HG02973 (cell line): ENCODE measurements at regions not wholly inside any gene's neighbourhood (a gene's known extent, or its start where the extent isn't known, plus 50 kb on each side); places are given as distances from the start of the nearest gene placed in this dataset.
"Not testable (repeated sequence)": the region's sequence is repeated elsewhere in the genome, so short reads cannot be mapped to it uniquely, and the experiment has no call there.

ENCODE experiments used
- ATAC-seq: cut with Tn5 transposase; IDR thresholded peaks from one replicate; pipeline ENCODE4 v1.9.1; 2021; ENCODE audit warnings: moderate library complexity; ENCODE audit not compliant: unreplicated experiment

DNA sequence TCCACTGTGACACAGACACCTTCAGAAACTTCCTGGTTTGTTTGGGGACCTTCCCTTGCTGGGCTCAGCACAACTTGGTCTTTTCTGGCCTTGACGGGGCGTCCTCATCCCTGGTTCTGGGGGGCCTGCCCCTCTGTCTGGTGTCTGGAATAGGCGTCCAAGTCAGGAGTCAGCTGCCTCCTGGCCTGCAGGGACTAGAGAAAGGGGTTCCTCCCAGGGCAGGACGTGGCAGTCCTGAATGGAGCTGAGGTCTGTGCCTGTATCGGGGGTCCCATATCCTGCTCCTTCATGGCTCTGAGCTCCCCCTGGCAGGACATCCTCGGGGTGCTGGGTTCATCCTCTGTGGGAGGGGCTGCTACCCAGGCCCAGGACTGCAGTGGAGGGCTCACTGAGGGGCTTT, 384.0 kb downstream of the TMEM121 start:
- no peak for ATAC-seq

- no peak for ATAC-seq
Observed at GRCh38 chr14:105911006-105911847, 384.8 kb downstream of the TMEM121 start.

- not testable (repeated sequence) for ATAC-seq
Observed at GRCh38 chr14:105911848-105912292, 385.5 kb downstream of the TMEM121 start.

- ATAC-seq: no peak
Observed at GRCh38 chr14:105912641-105913180, 386.3 kb downstream of the TMEM121 start.

DNA sequence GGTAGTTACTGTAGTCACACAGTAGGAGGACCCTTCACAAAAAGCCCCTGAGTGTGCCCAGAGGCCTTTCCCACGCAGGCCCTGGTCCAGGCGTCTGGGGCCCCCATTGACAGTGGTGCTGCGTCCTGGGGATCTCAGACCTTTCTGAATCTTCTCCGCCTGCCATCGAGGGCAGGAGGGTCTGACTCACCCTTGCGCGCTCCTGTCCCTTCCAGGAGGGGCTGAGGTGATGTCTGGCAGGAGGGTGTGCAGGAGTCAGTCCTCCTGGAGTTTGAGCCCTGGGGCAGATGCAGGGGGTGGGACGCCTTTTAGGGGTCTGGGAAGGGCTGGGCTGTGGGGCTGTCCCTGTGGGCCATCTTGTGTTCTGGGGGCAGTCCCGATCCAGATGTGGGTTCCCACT, 386.8 kb downstream of the TMEM121 start:
- ATAC-seq: no peak

DNA sequence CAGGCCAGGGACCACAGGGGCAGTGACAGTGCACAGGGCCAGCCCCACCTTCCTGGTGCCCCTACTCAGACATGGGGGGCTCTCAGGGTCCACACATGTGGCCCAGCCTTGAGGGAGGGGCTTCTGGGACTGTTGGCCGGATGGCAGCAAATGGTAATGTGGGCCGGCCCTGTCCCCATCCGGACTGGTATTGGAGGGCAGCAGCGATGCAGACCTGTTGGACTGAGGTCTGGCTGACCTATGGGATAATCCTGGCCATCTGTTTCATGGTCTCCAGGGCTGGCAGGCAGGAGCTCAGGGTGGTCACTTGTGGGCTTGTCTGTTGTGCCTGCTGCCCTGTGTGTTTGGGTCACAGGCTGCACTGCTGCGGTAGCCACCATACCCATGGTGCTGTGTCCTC, 387.5 kb downstream of the TMEM121 start:
- no peak for ATAC-seq

DNA sequence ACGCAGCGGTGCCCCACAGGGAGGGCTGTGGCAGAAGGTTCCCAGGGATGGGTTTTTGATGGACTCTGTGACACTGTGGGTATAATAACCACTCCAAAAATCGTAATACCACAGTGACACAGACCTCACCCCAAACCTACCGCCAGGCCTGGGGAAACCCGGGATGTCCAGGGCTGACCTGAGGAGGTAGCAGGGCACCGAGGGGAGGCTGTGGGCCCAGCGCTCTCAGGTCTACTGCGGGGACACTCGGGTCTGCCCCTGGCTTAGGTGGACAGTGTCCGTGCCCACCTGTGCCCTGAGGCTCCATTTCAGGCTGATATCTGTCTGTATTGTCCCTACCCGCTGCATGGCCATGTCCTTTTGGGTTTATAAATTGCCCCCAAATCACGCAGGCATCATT, 387.9 kb downstream of the TMEM121 start:
- ATAC-seq: not testable (repeated sequence)

DNA sequence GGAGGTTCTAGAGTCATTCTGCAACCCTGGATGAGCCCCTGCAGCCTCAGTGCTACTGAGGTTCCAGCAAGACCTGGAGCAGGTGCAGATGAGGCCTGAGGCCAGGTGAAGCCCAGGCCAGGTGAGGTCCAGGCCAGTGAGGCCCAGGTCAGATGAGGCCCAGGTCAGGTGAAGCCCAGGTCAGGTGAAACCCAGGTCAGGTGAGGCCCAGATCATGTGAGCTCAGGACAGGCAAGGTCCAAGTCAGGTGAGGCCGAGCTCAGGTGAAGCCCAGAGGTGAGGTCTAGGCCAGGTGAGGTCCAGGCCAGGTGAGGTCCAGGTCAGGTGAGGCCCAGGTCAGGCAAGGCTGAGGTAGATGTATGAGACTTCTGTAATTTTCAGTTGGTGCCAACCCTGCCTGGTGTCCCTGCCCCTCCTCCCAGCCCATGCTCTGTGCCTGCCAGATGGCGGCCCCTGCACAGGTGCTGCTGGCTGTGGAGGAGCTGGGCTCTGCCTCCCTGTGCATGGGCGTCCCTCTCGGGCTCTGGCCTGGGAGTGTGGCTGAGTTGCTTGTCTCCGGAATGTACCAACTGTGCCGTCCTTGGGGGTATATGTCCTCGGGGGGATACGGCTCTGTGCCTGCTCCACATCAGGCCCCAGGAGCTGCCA, 388.5 kb downstream of the TMEM121 start:
- ATAC-seq: no peak

GRCh38 chr14:105915546-105915945, 389.2 kb downstream of the TMEM121 start:
- ATAC-seq: not testable (repeated sequence)

DNA sequence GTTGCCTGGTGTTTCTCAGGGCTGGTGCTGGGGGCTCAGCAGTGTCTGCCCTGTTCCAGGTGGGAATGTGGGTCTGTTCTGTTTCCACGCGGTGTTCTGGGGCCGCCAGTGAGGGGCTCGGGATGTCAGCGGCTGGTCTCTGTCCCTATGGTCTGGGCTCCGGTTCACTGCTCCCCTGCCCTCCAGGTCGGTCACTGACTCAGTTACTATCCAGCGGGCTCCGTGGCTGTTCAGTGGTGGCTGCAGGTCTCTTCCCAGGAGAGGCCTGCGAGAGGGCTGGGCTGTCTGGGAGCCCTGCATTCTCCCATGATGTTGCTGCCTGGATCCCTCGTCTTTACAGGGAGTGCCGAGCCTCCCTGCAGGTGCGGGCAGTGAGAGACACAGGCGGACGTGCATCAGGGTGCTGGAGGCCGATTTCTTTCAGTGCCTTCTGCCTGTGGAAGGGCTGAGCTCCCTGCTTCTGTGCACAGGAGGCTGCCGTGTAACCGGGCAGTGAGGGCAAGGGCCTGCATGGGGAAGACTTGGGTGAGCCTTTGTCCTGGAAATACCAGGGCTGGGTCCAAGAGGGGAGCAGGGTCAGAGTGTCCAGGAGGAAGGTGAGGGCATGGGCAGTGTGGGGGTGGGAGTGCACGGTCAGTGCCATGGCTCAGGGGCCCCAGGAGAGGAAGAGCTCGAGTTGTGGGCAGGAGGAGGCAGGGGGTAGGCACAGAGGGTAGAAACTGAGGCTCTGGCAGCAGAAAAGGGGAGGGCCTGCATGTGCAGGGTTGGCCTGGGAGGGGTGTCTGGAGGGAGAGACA, 391.0 kb downstream of the TMEM121 start:
- not testable (repeated sequence) for ATAC-seq

GRCh38 chr14:105917933-105918436, 391.6 kb downstream of the TMEM121 start:
- ATAC-seq: no peak

DNA sequence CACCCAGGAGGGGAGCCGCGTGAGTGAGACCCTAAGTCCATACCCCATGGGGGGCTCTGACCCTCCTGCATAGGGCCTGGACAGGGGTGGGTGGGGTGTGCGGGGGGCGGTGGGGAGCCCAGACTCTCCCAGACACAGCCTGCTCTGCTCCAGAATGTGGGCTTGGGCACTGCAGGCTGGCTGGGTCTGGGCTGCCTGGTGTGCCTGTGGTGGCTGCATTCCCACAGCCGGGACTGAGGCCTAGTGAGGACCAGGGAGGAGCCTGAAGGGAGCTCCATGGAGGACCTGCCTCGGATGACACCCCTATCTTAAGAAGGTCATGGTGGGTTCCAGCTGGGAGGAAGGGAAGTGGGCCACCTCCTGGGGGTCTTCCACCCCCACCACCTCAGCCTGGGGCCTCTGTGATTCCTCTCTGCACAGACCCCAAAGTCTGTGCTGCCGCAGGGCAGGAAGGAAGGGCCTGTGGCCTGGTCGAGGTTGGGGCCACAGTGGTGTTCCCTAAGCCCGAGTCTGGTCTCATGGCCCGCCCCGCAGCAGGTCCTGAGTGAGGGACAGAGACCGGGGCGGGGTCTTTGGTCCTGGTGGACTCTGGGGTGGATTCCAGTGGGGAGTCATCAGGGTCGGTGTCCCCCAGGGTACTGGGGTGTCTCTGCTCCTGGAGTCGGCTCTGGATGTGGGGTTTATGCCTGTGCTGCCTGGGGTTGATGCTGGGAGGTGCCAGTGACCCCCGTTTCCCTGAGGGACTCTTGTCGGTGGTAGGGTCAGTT, 392.3 kb downstream of the TMEM121 start:
- no peak for ATAC-seq

DNA sequence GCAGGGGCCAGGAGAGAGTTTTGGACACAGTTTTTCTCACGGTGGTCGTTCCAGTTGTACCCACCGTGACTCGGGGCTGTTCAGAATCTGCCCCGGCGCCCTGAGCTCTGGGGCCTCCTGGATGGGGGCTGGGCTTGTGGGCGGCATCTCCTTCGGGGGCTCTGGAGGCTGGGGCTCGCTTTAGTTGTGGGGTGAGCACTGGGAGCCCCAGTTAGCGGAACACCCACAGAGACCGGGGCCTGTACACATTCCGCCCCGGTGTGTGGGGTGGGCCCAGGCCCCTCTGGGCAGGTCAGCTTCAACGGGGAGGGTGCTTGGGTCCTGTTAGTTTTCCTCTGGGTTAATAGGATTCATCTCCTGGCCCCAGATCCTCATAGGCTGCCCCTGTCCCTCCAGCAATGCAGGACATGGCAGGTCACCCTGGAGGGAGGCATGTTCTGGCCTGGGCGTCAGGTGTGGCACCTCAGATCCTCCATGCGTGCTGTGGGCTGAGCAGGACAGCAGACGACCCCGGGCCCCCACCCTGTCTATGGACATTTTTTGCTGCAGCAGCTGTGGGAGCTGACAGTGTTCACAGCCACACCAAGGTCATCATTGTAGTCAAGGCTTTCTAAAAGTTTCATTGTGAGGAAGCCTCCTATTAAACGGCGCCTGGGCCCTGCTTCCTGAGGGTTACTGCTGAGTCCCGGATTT, 393.2 kb downstream of the TMEM121 start:
- no peak for ATAC-seq

DNA sequence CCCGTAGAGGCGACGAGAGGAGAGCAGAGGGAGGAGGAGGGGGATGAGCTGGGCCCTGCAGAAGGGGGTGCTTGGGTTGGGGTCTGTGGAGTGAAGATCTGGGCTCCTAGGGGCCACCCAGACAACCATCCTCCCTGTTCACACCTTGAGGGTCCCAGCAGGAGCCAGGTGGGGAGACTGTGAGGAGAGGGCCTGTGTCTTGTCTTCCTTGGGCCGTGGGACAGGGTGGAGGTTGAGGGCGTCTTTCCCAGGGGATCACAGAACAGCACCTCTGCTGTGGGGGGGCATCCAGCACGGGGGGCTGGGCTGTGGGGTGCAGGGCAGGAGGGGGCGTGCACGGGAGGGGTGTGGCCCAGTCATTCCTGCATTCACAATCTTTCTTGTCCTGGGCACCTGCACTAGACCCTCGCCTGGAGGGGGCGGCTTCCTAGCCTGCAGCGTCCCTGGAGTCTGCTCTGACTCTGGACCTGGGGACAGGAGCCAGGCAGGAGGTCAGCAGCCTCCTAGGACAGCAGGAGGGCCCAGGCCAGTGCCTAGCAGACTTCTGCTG, 393.8 kb downstream of the TMEM121 start:
- not testable (repeated sequence) for ATAC-seq

- not testable (repeated sequence) for ATAC-seq
Observed at GRCh38 chr14:105920803-105921755, 394.7 kb downstream of the TMEM121 start.

DNA sequence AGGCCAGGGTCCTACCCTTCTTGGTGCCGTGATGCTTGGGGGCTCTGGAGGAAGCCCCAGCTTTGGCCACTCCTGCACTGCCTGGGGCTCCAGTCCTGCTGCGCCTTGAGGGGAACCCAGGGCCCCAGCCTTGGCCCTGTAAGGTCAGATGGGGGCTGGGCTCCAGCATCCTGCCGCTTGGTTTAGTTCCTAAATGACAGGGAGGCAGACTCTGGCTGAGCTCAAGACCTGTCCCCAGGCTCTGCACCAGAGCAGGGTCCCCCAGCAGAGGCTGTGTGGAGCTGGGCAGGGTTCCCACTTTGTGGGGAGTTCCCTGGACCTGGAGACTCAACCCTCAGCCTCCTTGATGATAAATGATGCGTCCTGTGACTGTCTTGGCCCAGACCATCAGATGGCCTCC, 395.4 kb downstream of the TMEM121 start:
- not testable (repeated sequence) for ATAC-seq

GRCh38 chr14:105923520-105924191, 397.3 kb downstream of the TMEM121 start:
- ATAC-seq: not testable (repeated sequence)
